ENCODE measurements at regions not wholly inside any gene's neighbourhood (a gene's known extent, or its start where the extent isn't known, plus 50 kb on each side); places are given as distances from the start of the nearest gene placed in this dataset.

DNA sequence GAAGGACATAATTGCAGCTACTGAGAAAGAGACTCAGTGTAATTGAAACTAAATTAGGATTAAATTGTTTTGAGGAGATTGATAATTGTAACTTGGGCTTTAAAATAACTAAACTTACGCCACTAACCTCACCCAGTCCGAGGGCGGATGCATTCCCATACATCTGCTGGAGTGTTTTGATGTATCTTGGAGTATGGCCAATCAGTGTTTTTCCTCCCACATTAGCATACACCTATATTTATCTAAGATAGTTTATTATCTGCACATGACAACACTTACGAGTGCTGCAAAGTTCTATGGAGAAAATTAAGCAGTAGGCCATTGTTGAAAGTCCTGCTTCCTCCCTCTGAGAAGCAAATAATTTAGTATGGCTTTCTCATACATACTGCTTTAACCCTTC is 184.7 kb upstream of the PLEKHG7 start:
- Mint-ChIP-seq H3K27ac (no peak overlapping the region), H3K4me1 (ENCODE audit: low read depth) (peaks cover 28% of the 10 kb centered on the region), H3K27me3 (no peaks in the 10 kb centered on the region), H3K9me3 (peaks cover 5% of the 10 kb centered on the region), H3K4me3 (no peak overlapping the region), H3K36me3 (no peaks in the 10 kb centered on the region)
- no peak for DNase-seq
- ChIA-PET POLR2A (no interaction called here), CTCF (no interaction called here)
- intact Hi-C loops (cut with micrococcal nuclease): no loop called here

DNA sequence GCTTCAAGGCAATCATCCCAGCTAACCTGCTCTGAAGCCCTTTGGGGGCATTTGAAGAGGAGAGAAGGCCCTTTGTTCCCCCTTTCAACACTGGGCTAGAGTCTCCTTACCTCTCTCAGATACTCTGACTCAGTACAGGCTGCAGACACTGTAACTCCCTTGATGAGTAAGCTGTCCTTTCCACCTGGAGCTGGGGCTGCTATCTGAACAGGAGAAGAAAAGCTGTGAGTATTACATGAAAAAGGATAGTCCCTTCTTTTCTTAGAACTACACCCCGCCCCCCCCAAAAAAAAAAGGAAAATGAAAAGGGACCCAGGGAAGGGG is 186.6 kb upstream of the PLEKHG7 start:
- DNase-seq: peak; percentile 55
- H3K27me3 Mint-ChIP-seq: no peaks in the 10 kb centered on the region
- intact Hi-C loops (cut with micrococcal nuclease): loop anchor here (2.0 kb wide), 1 partner anchor 23 kb away; no protein-coding TSS in a partner anchor
- no peaks in the 10 kb centered on the region for H3K36me3 Mint-ChIP-seq
- peak overlapping the region; percentile 84 for H3K27ac Mint-ChIP-seq
- H3K4me1 Mint-ChIP-seq (ENCODE audit: low read depth): peaks cover 28% of the 10 kb centered on the region
- peak overlapping the region; percentile 17 for H3K4me3 Mint-ChIP-seq
- POLR2A ChIA-PET: interaction anchor here (0.6 to 2.2 kb wide), 4 partner anchors 10 to 134 kb away, joined by 3 to 8 read pairs (median 4); no protein-coding TSS in a partner anchor
- H3K9me3 Mint-ChIP-seq: no peaks in the 10 kb centered on the region
- CTCF ChIA-PET: interaction anchor here (0.7 to 1.6 kb wide), 3 partner anchors 8 to 251 kb away, joined by 3 to 6 read pairs (median 3); no protein-coding TSS in a partner anchor

DNA sequence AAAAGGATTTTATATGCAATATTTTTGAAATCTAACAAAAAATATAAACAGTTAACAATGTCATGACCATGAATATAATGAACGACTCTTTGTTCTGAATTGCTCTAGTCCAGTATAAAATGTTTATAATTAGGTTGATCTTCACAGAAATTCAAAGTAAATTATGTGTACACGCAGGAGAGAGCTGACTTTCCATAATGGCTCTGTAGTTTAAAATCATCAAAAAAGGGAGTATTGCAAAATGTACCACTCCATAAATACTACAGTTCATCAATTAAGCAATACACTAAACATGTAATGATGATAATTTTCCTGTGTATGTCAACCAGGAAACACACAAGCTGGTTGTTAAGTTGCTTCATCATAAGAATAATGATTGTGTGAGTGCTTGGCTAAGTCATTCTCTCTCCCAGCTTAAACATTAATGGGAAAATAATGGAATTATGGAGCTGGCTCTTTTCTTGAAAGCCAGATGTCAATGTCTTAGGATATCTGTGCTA is 189.5 kb upstream of the PLEKHG7 start:
- no peak overlapping the region for H3K27ac Mint-ChIP-seq
- DNase-seq: no peak
- ChIA-PET CTCF (interaction anchor here (0.5 to 1.4 kb wide), 4 partner anchors 10 to 1141 kb away, joined by 3 to 5 read pairs (median 4); no protein-coding TSS in a partner anchor), POLR2A (no interaction called here)
- no peaks in the 10 kb centered on the region for H3K27me3 Mint-ChIP-seq
- peaks cover 6% of the 10 kb centered on the region for H3K9me3 Mint-ChIP-seq
- H3K4me3 Mint-ChIP-seq: no peak overlapping the region
- H3K36me3 Mint-ChIP-seq: no peaks in the 10 kb centered on the region
- peaks cover 18% of the 10 kb centered on the region for H3K4me1 Mint-ChIP-seq (ENCODE audit: low read depth)
- intact Hi-C loops (cut with micrococcal nuclease): no loop called here

GRCh38 chr12:92511786-92512185 is 191.0 kb upstream of the PLEKHG7 start:
- CTCF ChIA-PET: interaction anchor here (1.4 kb wide), 1 partner anchor 8 kb away, joined by 4 read pairs; no protein-coding TSS in a partner anchor

DNA sequence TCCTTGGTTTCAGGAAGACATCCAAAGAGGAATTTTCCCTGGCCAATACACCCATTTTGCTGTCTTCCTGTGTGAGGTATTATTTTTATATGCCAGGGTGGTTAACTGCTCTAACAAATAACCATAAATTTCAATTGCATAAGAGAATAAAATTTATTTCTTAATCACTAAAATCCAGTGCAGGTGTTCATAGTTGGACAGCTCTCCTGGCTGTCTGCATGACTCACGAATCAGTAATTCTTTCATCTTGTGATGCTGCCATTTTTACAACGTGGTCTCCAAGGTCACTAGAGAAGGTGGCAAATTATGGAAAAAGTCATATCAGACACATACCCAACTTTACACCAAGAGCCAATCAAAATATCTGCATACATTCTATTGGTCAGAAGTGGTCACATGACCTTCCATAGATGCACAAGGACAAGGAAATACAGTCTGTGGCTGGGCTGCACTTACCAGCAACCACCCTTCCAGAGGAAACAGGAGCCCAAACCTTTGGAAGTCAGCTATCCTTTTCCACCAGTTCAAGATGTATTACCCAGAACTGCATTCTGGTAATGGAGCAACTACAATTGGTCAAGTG is 193.5 kb upstream of the PLEKHG7 start:
- intact Hi-C loops (cut with micrococcal nuclease): loop anchor here (10.0 kb wide), 1 partner anchor 416 kb away; the partner anchor contains the start of gene EEA1
- H3K9me3 Mint-ChIP-seq: peaks cover 6% of the 10 kb centered on the region
- no peak for DNase-seq
- H3K36me3 Mint-ChIP-seq: no peaks in the 10 kb centered on the region
- H3K27ac Mint-ChIP-seq: no peak overlapping the region
- no peaks in the 10 kb centered on the region for H3K27me3 Mint-ChIP-seq
- peaks cover 24% of the 10 kb centered on the region for H3K4me1 Mint-ChIP-seq (ENCODE audit: low read depth)
- no peak overlapping the region for H3K4me3 Mint-ChIP-seq
- POLR2A ChIA-PET: no interaction called here
- CTCF ChIA-PET: interaction anchor here (2.2 kb wide), 1 partner anchor 8 kb away, joined by 6 read pairs; no protein-coding TSS in a partner anchor

More at GRCh38 chr12:92511786-92512185, 191.0 kb upstream of the PLEKHG7 start:
- Mint-ChIP-seq H3K27me3 (no peaks in the 10 kb centered on the region), H3K4me1 (ENCODE audit: low read depth) (peaks cover 18% of the 10 kb centered on the region), H3K9me3 (peaks cover 6% of the 10 kb centered on the region), H3K4me3 (no peak overlapping the region), H3K36me3 (no peaks in the 10 kb centered on the region), H3K27ac (no peak overlapping the region)
- DNase-seq: no peak
- POLR2A ChIA-PET: no interaction called here
- intact Hi-C loops (cut with micrococcal nuclease): no loop called here

- no peak for DNase-seq
- Mint-ChIP-seq H3K4me1 (ENCODE audit: low read depth) (peaks cover 47% of the 10 kb centered on the region), H3K9me3 (peaks cover 6% of the 10 kb centered on the region), H3K27me3 (no peaks in the 10 kb centered on the region), H3K4me3 (no peak overlapping the region), H3K36me3 (no peaks in the 10 kb centered on the region), H3K27ac (peak overlapping the region; percentile 96)
- intact Hi-C loops (cut with micrococcal nuclease): loop anchor here (1.0 to 10.0 kb wide), 2 partner anchors 8 to 418 kb away; partner anchors contain the start of gene EEA1
- CTCF ChIA-PET: interaction anchor here (1.1 to 1.4 kb wide), 2 partner anchors 19 to 101 kb away, joined by 3 to 6 read pairs; no protein-coding TSS in a partner anchor
- POLR2A ChIA-PET: interaction anchor here (1.0 kb wide), 1 partner anchor 48 kb away, joined by 3 read pairs; no protein-coding TSS in a partner anchor
Measured at GRCh38 chr12:92506891-92507290, 195.9 kb upstream of the PLEKHG7 start.

DNA sequence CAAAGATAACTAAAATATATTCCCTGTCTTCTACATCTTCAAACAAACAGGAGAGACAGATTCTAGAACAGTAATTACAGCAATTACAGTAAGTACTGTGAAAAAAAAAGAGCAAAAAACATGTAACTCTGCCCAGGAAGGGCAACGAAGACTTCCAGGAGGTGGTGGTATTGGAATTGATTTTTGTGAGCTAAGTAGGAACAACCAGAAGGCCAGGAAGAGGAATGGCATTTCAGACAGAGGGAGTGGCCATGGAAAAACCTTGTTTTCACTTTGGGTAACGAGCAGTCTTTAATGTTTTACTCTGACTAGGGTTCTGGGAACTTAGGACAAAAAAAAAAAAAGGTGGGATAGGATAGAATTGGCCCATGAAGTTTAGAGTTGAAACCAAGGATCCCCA is 196.3 kb upstream of the PLEKHG7 start:
- Mint-ChIP-seq H3K4me1 (ENCODE audit: low read depth) (peaks cover 51% of the 10 kb centered on the region), H3K9me3 (peaks cover 6% of the 10 kb centered on the region), H3K27ac (peak overlapping the region; percentile 96), H3K27me3 (no peaks in the 10 kb centered on the region), H3K4me3 (no peak overlapping the region), H3K36me3 (no peaks in the 10 kb centered on the region)
- ChIA-PET POLR2A (interaction anchor here (1.3 to 2.4 kb wide), 4 partner anchors 33 to 361 kb away, joined by 4 to 14 read pairs (median 8); partner anchors contain the start of gene BTG1), CTCF (interaction anchor here (1.0 to 7.6 kb wide), 6 partner anchors 19 to 101 kb away, joined by 3 to 77 read pairs (median 6); no protein-coding TSS in a partner anchor)
- intact Hi-C loops (cut with micrococcal nuclease): loop anchor here (1.0 to 10.0 kb wide), 2 partner anchors 9 to 418 kb away; partner anchors contain the start of gene EEA1
- no peak for DNase-seq

DNA sequence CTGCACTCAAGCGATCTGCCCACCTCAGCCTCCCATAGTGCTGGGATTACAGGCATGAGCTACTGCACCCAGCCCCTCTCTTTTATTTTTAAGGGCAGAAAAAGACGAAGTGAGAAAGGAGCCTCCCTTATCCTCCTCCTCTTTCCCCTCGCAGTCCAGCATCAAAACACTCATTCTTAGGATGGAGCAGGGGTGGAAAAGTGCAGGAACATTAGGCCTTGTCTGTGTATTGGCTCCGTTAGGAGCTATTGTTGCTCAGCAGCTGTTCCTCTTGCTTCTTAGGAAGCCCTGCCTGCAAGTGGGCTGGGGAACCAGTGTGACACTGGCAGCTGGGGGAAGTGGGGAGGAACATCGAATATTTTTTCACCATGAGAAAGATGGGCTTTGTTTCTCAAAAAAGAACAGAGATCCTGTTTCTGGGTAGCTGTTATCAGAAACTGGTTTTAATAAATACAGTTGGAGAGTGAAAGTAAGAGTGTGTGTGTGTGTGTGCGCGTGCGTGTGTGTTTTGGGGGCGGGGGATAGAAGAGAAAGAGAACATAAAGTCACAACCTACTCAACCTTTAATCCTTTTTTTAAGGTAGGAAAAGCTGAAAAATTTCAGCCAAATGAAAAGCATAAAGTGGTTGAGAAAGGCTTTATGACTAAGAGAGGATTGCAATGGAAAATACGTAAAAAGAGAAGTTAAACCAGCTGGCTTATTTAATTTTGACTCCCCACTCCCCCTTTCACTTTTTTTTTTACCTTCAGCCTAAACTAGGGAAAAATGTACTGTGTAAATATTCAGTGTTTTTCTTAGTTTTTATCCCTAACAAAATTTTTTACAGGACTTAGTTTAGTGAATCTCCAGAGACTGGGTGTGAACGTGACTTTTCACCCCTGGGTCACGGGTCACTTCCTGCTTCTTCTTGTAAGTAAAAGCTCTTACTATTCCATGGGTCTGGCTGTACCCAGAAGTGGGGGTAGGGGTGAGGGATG is 197.2 kb upstream of the PLEKHG7 start:
- peaks cover 51% of the 10 kb centered on the region for H3K4me1 Mint-ChIP-seq (ENCODE audit: low read depth)
- intact Hi-C loops (cut with micrococcal nuclease): loop anchor here (1.0 to 10.0 kb wide), 4 partner anchors 10 to 419 kb away; partner anchors contain the start of gene EEA1
- no peaks in the 10 kb centered on the region for H3K36me3 Mint-ChIP-seq
- peak overlapping the region; percentile 69 for H3K4me3 Mint-ChIP-seq
- no peaks in the 10 kb centered on the region for H3K27me3 Mint-ChIP-seq
- DNase-seq: peak; percentile 75
- peaks cover 5% of the 10 kb centered on the region for H3K9me3 Mint-ChIP-seq
- H3K27ac Mint-ChIP-seq: peak overlapping the region; percentile 96
- POLR2A ChIA-PET: interaction anchor here (0.6 to 2.4 kb wide), 11 partner anchors 11 to 360 kb away, joined by 3 to 14 read pairs (median 5); partner anchors contain the start of gene BTG1
- CTCF ChIA-PET: interaction anchor here (0.7 to 7.6 kb wide), 9 partner anchors 10 to 102 kb away, joined by 3 to 77 read pairs (median 4); no protein-coding TSS in a partner anchor

DNA sequence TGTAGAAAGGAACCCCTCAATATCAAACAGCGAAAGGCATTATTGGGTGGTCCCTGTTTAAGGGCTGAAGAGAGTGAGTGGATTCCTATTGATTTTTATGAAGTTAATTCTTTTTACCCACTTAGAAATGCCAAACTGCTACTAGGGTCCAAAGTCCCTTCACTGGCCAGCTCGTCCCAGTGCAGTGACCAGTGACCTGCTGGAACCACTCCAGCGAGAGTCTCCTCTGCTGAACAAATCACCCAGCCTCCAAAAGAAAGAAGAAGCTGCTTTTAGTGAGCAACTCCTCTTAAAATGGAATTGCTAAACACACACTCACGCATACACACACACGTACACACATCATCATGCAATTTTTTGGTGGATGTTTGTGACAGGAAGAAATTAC is 198.2 kb upstream of the PLEKHG7 start:
- intact Hi-C loops (cut with micrococcal nuclease): loop anchor here (5.0 to 10.0 kb wide), 2 partner anchors 287 to 420 kb away; partner anchors contain the start of gene EEA1
- CTCF ChIA-PET: interaction anchor here (1.0 to 7.6 kb wide), 8 partner anchors 8 to 100 kb away, joined by 3 to 77 read pairs (median 10); no protein-coding TSS in a partner anchor
- H3K9me3 Mint-ChIP-seq: peaks cover 2% of the 10 kb centered on the region
- peaks cover 51% of the 10 kb centered on the region for H3K4me1 Mint-ChIP-seq (ENCODE audit: low read depth)
- H3K36me3 Mint-ChIP-seq: no peaks in the 10 kb centered on the region
- H3K27ac Mint-ChIP-seq: peak overlapping the region; percentile 28
- no peak overlapping the region for H3K4me3 Mint-ChIP-seq
- POLR2A ChIA-PET: interaction anchor here (0.8 to 2.4 kb wide), 8 partner anchors 10 to 359 kb away, joined by 3 to 14 read pairs (median 7); partner anchors contain the start of gene BTG1
- H3K27me3 Mint-ChIP-seq: no peaks in the 10 kb centered on the region
- DNase-seq: no peak

GRCh38 chr12:92503971-92504593 is 198.7 kb upstream of the PLEKHG7 start:
- no peaks in the 10 kb centered on the region for H3K27me3 Mint-ChIP-seq
- intact Hi-C loops (cut with micrococcal nuclease): loop anchor here (1.0 to 10.0 kb wide), 9 partner anchors 15 to 725 kb away; partner anchors contain the start of gene EEA1
- H3K4me3 Mint-ChIP-seq: no peak overlapping the region
- ChIA-PET CTCF (interaction anchor here (0.7 to 7.6 kb wide), 11 partner anchors 8 to 1122 kb away, joined by 3 to 77 read pairs (median 8); no protein-coding TSS in a partner anchor), POLR2A (interaction anchor here (1.3 to 2.4 kb wide), 7 partner anchors 10 to 359 kb away, joined by 4 to 11 read pairs (median 6); partner anchors contain the start of gene BTG1)
- H3K9me3 Mint-ChIP-seq: no peaks in the 10 kb centered on the region
- peaks cover 51% of the 10 kb centered on the region for H3K4me1 Mint-ChIP-seq (ENCODE audit: low read depth)
- H3K36me3 Mint-ChIP-seq: no peaks in the 10 kb centered on the region
- DNase-seq: no peak
- H3K27ac Mint-ChIP-seq: no peak overlapping the region

Measured in activated CD4-positive, alpha-beta memory T cell treated with anti-CD3 and anti-CD28 coated beads for 36 hours (primary cell).